Activated CD4-positive, alpha-beta T cell treated with anti-CD3 and anti-CD28 coated beads, Interleukin-2, Interleukin-6, amounts not matched to agents 100 ng/mL and 50 ng/mL, durations not matched to agents 16 hours and 8 hours (primary cell): ENCODE measurements at regions not wholly inside any gene's neighbourhood (a gene's known extent, or its start where the extent isn't known, plus 50 kb on each side); places are given as distances from the start of the nearest gene placed in this dataset.
"Not testable (repeated sequence)": the region's sequence is repeated elsewhere in the genome, so short reads cannot be mapped to it uniquely, and the experiment has no call there.

Source experiments
- DNase-seq: peaks from one replicate; pipeline ENCODE4 v3.0.0-alpha.2; 2020

DNA sequence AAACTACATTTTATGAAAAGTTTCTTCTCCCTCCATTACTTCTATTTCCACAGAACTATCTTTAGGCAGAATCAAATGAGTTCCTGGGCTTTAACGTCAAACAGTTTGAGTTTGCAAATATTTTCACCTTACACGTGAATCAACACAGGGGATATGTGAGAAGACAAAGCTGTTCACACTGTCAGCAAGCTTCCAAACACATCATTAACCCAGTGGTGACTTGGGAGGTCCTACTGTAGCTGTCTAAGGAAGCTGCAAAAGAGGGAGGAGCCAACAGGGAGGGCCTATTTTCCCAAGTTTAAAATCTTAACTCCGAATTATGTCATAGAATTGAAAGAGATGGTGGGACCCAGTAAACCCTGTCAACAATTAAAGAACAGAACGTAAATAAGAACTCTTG lies 337.8 kb upstream of the DNAJC19 start:
- DNase-seq, result no peak

DNA sequence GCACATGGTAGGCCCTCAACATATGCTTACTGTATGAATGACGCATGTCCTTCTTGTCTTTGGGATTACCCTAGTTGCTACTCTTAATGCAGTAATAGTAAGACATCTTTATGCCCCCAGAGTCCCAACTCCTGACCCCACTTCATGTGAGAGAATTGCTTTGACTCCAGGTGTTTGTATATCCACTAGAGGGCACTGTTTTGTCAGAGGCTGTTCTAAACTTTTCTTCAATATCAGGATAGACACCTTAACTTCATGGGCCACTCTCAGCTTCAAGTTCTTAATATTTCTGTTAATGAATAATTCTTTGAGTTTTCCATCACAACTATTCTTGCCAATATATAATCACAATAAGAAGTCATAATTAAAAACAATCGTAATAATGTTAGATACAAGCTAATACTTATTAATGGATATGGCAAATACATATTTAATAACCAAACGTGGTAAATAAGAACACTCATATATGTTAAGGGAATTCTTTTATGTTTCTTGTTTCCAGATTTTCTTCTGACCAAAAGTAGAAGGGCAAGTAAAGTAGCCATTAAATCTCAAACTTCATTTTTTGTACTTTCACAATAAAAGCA lies 337.2 kb upstream of the DNAJC19 start:
- DNase-seq, result peak; percentile 27

DNA sequence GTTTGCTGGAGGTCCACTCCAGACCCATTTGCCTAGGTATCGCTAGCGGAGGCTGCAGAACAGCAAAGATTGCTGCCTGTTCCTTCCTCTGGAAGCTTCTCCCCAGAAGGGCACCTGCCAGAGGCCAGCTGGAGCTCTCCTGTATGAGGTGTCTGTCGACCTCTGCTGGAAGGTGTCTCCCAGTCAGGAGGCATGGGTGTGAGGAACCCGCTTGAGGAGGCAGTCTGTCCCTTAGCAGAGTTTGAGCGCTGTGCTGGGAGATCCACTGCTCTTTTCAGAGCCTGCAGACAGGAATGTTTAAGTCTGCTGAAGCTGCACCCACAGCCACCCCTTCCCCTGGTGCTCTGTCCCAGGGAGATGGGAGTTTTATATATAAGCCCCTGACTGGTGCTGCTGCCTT lies 335.0 kb upstream of the DNAJC19 start:
- not testable (repeated sequence) for DNase-seq

DNA sequence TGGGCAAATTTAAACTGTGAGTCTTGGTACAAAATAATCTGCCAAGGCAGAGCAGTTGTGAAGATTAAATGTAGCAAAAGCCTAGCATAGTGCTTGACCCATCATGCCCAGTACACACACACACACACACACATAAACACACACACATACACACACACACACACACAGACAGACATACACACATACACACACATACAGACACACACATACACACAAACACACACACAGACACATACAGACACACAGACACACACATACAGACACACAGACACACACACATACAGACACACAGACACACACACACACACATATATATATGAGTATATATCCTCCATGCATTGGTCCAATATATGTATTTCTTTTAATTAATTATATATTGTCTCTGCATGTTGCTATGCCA lies 328.8 kb upstream of the DNAJC19 start:
- no peak for DNase-seq

DNA sequence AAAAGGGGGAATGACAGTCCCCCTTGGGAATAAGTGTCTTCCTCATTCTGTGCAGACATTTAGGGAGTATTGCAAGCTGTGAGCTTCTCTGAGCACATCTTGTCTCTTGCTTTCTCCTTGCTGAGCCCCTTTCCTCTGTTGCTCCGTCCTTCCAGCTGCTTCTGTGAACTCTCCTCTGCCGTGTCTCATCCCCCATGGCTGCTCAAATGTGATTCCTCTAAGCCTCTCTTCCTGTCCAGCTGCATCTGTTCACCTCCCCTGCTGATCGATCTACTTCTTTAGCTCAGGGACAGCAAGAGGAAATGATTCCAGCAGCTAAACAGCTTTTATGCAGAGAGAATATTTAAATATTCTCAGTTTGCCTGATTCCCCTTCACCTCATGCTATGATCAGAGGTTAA lies 328.0 kb upstream of the DNAJC19 start:
- no peak for DNase-seq

DNA sequence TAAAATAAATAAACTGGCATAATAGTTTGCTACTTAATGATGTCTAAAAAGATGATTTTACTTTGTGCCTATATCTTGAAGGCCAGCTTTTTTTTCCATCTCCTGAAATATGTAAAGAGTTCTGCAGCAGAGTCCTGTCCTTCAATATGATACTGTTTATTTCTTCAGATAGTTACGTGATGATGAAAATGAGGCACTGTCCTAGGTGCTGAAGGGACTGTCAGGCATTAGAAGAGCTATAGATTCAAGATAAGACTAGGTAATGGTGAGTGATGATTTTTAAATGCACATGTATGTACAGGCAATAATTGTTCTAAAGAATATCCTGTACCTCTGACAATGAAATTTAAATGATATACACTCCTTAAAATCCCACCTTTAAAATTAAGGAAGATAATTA lies 326.9 kb upstream of the DNAJC19 start:
- DNase-seq, result no peak

DNA sequence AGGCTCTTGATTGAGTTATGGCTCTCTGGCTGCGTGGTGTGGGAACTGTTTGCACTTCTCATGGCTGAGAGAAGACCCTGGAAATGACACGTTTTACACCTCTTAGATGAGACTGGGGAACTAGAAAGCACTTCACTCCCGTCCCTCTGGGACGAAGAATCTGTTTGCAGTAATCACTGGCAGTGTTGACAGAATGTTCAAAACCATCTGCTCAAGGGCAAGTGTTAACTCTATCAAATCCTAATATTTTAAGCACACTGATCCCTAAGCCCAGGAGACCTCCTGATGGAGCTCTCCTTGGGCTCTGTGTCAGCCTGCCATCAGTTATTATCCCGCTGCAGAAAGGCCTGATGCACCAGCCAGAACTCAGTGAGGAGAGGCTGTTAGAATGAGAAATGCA lies 323.8 kb upstream of the DNAJC19 start:
- no peak for DNase-seq

DNA sequence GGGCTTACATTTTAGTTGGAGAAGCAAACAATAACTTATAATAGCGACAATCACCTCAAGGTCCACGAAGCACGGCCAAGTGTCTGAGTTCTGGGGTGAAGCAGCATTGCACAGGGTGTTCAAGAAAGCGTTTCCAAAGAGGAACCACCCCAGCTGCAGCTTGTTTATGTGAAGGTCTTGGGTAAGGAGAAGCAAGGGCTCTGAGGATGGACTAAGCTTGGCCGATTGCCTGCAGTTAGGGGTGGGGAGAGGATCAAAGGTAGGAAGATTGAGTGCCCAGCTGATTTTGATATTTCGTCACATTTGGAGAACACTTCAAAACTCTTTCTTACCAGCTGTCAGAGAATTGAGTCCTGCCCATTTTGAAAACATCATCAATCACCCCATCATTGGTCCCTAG lies 321.6 kb upstream of the DNAJC19 start:
- DNase-seq, result no peak

DNA sequence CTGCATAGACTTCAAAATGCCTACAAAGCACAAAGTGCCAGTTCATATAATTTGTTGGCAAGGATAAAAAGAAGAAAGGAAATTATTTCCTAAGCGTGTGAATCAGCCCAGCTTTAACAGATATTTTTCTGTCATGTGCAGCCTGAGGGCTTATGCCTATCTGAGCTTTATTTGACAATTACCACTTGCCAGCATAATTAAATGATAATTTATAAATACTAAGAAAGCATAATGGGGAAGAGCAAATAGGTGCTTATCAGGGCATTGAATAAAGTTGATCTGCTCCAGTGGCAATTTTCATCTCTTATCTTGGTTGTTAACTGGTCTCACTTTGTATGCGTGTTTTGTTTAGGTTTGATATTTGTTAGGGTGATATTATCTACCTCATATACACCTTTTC lies 313.4 kb upstream of the DNAJC19 start:
- DNase-seq, result no peak

DNA sequence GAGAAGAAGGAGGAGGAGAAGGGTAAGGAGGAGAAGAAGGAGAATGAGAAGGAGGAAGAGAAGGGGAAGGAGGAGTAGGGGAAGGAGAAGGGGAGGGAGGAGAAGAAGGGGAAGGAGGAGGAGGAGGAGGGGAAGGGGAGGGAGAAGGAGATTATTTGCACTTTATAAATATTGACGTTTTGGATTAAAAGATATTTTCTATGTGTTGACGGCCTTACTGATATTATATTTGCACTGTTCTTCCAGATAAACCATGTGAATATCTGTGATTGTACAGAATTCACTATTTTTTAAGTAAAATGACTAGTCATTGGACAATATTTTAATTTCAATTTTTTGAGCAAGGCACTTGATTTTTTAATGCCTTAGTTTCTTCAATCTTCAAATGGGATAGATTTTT lies 310.5 kb upstream of the DNAJC19 start:
- no peak for DNase-seq

DNA sequence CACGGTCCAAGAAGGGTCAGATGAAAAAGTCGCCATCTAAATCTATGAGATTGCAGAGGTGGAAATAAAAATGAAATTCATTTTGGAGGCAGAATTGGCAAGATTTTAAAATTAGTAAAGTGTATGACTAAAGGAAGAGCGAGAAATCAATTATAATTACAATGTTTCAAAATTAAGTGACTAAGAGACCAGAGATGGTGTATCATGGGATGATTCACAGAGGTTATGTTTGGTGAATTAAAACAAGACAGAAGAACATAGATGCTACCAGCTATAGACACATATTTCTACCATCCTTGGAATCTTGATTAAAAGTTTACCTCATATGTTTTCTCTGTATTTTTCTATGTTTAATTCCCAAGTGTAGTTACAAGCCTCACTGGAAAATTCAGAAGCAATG lies 308.9 kb upstream of the DNAJC19 start:
- no peak for DNase-seq

DNA sequence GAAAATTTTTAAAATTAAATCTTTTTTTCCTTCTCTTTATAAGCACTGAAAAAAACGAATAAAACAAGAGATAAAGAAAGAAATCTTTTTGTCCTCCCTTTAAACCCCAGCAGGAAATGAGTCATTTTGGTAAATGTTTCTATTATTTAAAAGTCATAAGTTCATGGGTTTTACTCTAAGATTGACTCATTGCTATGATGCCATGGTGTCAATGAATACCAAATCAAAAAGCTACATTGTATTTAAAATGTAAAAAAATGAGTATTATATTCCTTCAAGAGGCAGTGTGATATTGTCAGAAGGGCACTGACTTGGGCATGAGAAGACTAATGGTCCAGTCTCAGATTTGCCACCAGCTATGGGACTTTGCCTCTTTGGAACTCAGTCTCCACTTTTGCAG lies 303.4 kb upstream of the DNAJC19 start:
- DNase-seq, result peak; percentile 14

DNA sequence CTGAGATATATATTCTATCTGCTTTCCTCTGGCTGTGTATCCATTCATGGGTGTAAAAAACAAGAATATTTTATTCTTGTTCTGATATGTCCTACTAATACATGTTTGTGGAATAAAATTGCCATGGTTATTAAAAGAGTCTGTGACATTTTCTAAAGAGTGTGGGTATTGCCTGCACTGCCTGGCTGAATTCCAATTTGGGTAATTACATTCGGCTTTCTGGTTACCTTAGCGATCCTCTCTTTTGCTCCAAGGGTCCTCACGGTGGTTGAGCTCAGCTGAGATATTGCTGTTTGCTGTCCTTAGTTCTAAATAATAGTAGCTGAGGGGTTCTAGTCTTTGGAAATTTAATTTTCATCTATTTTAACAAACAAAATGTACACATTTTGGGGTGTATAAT lies 301.4 kb upstream of the DNAJC19 start:
- DNase-seq, result no peak

DNA sequence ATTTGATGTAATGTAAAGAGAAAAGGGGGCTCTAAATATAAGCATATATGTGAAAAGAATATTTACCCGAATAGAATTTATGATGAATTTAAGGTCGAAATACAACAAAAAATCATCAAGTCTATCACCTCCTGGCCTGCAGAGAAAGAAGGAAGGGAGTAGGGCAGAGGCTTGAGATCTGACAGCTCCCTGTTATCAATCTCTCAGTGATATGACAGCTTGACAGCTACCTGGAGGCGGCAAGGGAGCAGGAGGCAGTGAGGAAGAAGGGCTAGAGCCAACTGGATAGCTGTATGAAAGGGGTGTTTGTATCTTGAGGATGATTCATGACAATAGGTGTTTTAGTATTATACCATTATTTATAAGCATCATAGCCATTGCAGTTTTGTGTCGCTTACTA lies 299.8 kb upstream of the DNAJC19 start:
- DNase-seq, result no peak

DNA sequence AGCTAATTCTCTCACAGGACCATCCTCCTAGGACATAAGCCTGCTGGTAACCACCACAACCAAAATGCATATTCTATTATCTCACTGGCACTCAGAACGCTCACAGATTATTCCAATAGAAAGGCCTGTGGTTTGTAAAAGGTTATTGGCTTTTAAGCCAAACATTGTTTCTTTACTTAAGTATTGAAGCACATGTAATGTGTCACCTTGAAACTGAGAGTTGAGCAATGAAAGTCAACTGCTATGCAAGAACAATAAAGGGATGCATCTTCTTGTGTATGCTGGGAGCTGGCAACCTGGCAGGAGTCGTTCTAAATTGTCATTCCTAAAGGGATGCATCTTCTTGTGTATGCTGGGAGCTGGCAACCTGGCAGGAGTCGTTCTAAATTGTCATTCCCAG lies 298.6 kb upstream of the DNAJC19 start:
- no peak for DNase-seq

DNA sequence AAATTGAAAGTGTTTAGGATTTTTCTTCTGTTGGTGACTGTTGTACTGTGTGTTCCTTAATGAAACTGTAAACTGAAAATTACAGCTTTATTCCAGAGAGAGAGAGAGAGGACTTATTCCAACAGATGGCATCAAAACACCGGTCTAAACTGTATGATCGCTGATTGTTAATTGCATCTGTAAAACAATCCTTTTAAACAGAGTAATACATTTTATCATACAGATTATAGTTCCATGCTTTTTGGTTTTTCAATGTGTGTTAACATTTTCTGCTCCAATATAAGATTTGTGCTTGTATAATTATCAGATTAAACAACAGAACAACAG lies 289.7 kb upstream of the DNAJC19 start:
- no peak for DNase-seq

DNA sequence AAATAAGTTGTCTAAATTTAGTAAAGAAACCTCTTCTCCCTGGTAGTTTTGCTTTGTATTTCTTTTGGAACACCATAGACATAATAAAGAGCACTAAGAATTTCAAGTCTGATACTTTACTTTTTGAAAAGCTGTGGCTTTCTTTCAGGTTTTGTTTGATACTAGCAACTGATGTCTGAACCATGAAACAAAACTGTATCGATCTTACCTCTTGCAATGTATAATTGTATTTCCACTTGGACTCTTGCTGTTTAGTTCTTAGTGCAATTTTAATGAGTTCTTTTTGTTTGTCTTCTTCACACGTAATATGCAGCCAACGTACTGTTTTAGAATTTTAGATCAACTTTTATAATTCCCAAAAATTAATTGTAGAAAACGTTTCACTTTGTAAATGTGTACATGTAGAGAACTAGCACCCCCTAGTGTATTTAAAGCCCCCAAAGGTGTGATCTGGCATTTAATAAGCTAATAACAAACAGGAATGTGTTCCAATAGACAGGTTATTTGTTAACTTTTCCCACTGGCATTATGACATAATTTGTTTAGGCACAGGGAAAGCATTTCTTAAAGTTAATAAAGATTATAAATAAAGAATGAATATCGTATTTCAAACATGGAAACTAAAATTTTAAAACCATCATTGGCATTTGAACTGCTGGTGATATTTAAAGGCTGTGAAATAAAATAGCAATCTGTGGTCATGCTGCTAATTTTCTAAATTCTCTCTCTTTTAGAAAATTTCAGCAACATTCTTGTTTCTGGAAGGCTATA lies 289.1 kb upstream of the DNAJC19 start:
- DNase-seq, result no peak

DNA sequence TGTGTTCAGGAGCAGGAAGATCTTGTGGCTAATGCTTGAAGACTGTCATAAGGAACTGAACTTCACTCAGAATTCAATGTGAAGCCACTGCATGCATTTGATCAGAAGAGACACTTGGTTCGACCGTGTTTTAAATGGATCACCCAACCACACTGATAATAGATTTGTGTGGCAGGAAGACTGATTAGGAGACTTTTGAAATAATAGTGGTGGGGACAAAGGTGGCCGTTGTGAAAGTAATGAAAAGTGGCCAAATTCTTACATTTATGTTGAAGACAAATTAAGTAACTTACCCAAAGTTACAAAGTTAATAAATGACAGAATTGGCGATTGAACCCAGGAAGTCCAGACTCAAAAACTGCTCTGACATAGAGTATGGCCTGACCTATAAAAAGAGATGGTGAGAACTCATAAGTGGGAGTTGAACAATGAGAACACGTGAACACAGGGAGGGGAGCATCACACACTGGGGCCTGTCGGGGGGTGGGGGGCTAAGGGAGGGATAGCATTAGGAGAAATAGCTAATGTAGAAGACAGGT lies 286.9 kb upstream of the DNAJC19 start:
- DNase-seq, result no peak

DNA sequence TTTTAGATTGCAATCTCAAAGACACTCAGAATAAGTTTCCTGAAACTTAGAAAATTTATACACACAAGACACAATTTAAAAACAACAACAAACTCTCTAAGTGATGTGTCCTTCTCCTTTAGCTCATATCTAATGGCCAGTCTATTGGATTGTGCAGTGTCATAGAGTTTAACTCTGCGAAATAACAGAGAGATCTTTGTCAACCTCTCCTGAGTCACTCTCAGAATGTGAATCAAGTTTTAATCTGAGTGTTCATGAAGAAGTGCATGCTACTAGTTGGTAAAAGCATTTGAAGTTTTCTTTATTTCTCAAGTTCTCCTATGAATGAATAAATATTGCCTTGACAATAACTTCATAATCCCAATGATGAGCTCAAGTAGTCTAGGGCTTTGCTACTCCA lies 284.5 kb upstream of the DNAJC19 start:
- DNase-seq, result no peak

DNA sequence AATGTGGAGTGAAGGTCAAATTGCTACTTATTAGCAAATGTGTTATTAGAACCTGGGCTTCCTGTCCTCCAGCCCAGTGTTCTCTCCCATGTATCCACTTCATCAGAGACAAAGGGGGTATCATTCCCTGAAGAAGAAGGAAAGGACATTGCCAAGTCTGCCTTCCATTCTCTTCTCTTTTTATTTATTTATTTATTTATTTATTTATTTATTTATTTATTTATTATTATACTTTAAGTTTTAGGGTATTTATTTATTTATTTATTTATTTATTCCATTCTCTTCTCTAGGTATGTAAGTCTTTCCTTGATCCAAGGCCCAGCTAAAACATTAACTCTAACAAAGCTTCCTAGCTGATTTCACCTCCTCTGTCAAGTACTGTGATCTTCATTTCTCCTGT lies 277.8 kb upstream of the DNAJC19 start:
- DNase-seq, result no peak

DNA sequence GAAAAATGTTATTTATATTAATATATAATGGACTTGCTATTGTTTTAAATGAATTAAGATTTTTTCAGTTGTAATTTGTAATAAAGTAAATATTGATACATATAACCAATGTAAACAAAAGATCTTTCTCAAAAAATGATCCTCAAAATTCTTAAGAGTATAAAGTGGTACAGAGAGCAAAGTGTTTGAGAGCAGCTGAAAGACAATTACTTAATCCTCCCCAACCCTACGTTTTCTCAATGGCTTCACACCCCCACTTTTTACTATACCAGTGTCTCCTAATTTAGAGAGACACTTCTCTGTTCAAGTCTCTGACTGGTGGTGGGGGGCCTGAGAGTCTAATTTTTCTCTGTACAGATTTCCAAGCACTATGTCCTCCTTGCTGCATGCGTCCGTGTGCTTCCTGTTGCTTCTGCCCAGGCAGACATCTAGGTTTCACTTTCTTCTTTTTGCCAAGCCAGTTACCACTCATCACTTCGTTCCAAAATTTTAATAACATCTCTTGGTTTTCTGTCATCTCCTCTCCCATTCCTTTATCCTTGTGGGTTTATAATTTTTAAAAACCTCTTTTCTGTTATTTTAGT lies 276.3 kb upstream of the DNAJC19 start:
- DNase-seq, result no peak

DNA sequence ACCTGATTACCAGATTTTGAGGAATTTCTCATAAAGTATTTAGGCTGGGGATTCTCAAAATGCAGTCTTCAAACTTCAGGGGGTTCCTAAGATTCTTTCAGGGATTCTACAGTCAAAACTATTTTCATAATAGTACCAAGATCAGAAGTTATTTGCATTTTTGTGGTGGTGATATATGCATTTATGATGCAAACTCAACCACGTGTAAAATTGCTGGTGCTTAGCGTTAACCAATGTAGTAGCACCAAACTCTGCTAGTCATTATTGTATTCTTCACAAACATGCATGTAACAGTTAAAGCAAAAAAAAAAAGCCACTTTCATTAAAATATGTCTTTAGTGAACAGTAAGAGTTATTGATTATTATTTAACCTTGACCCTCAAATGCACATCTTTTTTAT lies 274.9 kb upstream of the DNAJC19 start:
- DNase-seq, result peak; percentile 3

DNA sequence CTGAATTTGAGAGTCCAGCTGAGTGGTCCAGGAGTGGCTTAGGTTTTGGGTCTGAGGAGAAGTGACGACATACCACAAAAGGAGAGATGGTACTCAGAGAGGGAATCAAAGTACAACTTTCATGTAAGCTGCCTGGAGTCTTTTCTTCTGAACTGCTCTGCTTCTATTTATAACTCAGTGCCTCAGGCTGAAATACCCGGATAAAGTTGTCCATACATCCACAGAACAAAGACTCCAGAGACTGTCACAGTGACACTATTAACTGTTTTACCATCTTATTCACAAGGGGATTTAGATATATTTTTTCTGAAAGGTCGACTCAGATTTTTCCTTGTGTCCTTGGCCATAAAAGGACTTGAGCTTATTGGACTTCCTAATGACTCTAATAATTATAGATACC lies 264.3 kb upstream of the DNAJC19 start:
- DNase-seq, result no peak

DNA sequence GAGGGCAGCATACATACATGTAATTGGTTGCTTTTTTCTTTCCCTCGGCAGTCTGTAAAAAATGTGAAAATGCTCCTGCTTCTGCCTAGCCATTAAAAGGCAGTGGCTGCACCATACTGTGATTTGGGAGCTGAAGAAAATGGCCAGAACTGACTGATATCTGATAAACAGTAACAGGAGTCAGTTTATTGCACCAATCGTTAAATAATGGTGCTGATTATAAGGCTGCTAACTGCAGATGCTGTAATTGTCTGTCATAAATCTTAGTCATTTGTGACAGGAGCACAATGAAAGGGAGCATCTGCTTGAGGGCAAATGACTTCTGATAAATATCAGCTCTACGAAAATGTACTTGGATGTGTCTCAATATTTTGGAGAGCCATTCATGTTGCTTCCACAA lies 263.1 kb upstream of the DNAJC19 start:
- no peak for DNase-seq

DNA sequence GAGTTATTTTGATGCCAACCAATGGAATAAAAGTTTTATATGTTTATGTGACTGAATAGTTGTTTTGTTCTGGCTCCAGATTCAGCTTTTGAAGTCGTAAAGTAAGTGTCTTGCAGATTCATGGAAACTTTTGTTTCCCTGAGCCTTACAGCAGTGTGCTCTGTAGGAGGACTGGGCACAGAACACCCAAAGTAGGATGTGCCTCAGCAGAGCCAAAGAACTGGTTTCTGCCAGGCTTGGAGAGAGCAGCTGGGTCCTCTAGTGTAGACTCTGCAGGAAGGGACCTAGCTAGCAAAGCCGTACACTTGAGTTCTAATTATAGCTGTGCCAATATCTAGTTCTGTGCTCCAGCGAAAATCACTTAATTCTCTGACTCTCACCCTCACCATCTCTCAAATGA lies 261.2 kb upstream of the DNAJC19 start:
- no peak for DNase-seq
